Body of pancreas (tissue), 4 donors: ENCODE measurements at regions not wholly inside any gene's neighbourhood (a gene's known extent, or its start where the extent isn't known, plus 50 kb on each side); places are given as distances from the start of the nearest gene placed in this dataset.

ENCODE experiments used
- ATAC-seq: fragments of 150-250 bp; one replicate; pipeline ENCODE4 v1.9.1; 2016
- DNase-seq, 4 donors: peaks; one replicate each; pipeline ENCODE4 v3.0.0-alpha.2; 2019
- H3K27ac ChIP-seq, 4 donors: fragments of 200-600 bp; sonication (generic); 1 replicate in 3 of 4; 2 replicates in 1 of 4; pipeline versions ENCODE4 v1.5.1 to v1.6.1; 2016 to 2019; ENCODE audit warnings: mild to moderate bottlenecking in 1 of 4, mixed read lengths in 1 of 4, moderate library complexity in 1 of 4
- H3K27me3 ChIP-seq, 2 donors: fragments of 200-600 bp; sonication (generic); one replicate each; pipeline ENCODE4 v1.6.0; 2016; ENCODE audit warnings: mild to moderate bottlenecking in 1 of 2
- H3K36me3 ChIP-seq, 2 donors: fragments of 200-600 bp; sonication (generic); replicated peaks in 1 of 2; 2 replicates each; pipeline ENCODE4 v1.5.1; 2016; ENCODE audit warnings: low read depth in 2 of 2; ENCODE audit not compliant: insufficient read depth in 1 of 2
- H3K4me1 ChIP-seq: fragments of 200-600 bp; sonication (generic); one replicate; pipeline ENCODE4 v1.6.0; 2016
- H3K4me3 ChIP-seq, 2 donors: fragments of 200-600 bp; sonication (generic); 1 replicate in 1 of 2; 2 replicates in 1 of 2; pipeline ENCODE4 v1.5.1; 2016 to 2019
- H3K9me3 ChIP-seq, 3 donors: fragments of 200-600 bp; sonication (generic); 1 replicate in 2 of 3; 2 replicates in 1 of 3; pipeline ENCODE4 v1.5.1; 2016
- POLR2A ChIP-seq, 3 donors: fragments of 450-650 bp; IDR thresholded peaks; one replicate each; pipeline ENCODE4 v1.6.1; 2016; ENCODE audit warnings: antibody characterized with exemption in 3 of 3, mild to moderate bottlenecking in 2 of 3
- WGBS, 2 donors: methylation state at CpG; one replicate each; pipeline ENCODE4 v1.1.5; 2017; 5-methylcytosine and 5-hydroxymethylcytosine counted together
- intact Hi-C: fragments of 100-400 bp; cut with DNase I; formaldehyde crosslinking; loops from one replicate; pipeline ENCODE4 v1.15.1; 2023
- TF ChIP-seq, protein P1 (sequence below), 7 experiments: fragments of 450-650 bp in 4 of 7; fragments of 200-600 bp in 3 of 7; sonication (generic) in 3 of 7; IDR thresholded peaks; one replicate each; pipeline ENCODE4 v1.5.1; 2016 to 2019; ENCODE audit warnings: antibody characterized with exemption in 7 of 7

DNA sequence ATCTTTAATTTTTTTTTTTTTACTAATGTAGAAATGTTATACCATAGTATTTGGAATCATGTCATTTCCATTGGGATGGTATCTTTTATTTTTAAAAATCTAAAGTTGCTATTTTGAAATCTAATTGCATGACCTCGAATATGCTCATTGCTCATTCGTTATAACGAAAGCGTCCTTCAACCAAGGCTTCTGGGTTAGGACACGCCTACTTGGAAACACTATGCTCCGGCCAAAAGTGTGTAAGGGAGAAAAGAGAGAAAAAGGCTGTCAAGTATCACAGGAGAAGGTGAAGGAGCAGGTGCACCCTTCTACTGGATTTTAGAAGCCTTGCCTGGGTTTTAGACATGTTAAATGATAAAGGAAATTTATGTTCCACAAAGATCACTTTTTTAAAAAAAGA is 465.9 kb upstream of the ID2 start:
- H3K36me3 ChIP-seq = no peaks in the 10 kb centered on the region
- 73% methylated on average over 6 of the region's 6 CpGs for WGBS, 2 donors
- ATAC-seq = no peak
- H3K4me1 ChIP-seq = no peaks in the 10 kb centered on the region
- TF ChIP-seq POLR2A (IDR thresholded peaks at IDR 0.05) = no peak
- TF ChIP-seq, protein P1, sequence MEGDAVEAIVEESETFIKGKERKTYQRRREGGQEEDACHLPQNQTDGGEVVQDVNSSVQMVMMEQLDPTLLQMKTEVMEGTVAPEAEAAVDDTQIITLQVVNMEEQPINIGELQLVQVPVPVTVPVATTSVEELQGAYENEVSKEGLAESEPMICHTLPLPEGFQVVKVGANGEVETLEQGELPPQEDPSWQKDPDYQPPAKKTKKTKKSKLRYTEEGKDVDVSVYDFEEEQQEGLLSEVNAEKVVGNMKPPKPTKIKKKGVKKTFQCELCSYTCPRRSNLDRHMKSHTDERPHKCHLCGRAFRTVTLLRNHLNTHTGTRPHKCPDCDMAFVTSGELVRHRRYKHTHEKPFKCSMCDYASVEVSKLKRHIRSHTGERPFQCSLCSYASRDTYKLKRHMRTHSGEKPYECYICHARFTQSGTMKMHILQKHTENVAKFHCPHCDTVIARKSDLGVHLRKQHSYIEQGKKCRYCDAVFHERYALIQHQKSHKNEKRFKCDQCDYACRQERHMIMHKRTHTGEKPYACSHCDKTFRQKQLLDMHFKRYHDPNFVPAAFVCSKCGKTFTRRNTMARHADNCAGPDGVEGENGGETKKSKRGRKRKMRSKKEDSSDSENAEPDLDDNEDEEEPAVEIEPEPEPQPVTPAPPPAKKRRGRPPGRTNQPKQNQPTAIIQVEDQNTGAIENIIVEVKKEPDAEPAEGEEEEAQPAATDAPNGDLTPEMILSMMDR (IDR thresholded peaks at IDR 0.05) = no peak
- no peak overlapping the region for H3K4me3 ChIP-seq
- no peaks in the 10 kb centered on the region for H3K27me3 ChIP-seq
- intact Hi-C loops = no loop called here
- H3K27ac ChIP-seq = no peak overlapping the region
- DNase-seq = no peak
- H3K9me3 ChIP-seq = no peaks in the 10 kb centered on the region

DNA sequence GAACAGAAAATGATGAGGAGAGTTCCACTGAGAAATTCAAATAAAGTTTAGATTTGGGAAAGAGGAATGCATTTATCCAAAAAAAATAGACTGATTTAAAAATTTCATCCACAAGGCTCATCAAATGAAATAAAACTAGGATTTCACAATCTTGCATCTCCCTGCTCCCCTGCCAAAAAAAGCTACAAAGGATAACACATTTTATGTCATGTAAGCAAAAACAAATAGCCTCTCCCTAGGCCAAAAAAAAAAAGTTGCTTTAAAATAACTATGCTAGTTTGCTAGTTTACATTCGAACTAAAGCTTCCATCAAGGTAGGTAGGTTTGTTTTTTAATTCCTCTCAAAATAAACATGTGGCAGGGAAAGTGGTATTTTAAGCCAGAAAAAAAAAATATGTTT is 465.5 kb upstream of the ID2 start:
- no peak for DNase-seq
- no peaks in the 10 kb centered on the region for H3K27me3 ChIP-seq
- no peak overlapping the region for H3K27ac ChIP-seq
- H3K9me3 ChIP-seq = no peaks in the 10 kb centered on the region
- WGBS, 2 donors = 53 to 58% methylated on average over 1 of the region's 1 CpG
- TF ChIP-seq, protein P1 (IDR thresholded peaks at IDR 0.05) = no peak
- TF ChIP-seq POLR2A (IDR thresholded peaks at IDR 0.05) = no peak
- H3K4me1 ChIP-seq = no peaks in the 10 kb centered on the region
- no peak for ATAC-seq
- H3K36me3 ChIP-seq = no peaks in the 10 kb centered on the region
- H3K4me3 ChIP-seq = no peak overlapping the region
- intact Hi-C loops = no loop called here

DNA sequence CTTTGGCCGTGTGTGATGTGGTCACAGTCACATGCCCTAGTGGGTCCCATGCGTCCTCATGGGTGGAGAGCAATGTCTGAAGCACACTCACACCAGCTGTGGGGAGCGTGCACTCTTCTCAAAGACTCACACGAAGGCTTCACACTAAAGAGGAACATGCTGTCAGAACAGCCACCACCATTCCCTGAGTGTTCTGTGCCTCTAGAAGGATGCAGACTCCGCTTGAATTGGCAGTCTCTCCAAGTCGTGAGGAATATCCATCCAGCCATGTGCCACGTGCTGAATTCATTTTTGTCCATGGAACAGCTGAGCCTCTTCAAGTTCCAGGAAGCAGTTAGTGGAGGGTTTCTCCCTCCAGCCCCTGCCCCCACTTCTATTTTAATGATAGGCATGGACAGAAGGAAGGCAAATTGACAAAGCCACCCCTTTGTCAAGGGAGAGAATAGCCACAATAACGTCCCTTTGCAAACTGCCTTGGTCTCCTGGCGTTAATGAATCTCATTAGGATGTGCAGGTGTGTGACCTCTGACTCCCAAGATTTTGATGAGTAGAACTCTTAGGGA is 464.3 kb upstream of the ID2 start:
- 71 to 77% methylated on average over 9 of the region's 9 CpGs for WGBS, 2 donors
- TF ChIP-seq, protein P1 (IDR thresholded peaks at IDR 0.05) = no peak
- TF ChIP-seq POLR2A (IDR thresholded peaks at IDR 0.05) = no peak
- H3K36me3 ChIP-seq = no peaks in the 10 kb centered on the region
- no peak overlapping the region for H3K27ac ChIP-seq
- no peaks in the 10 kb centered on the region for H3K9me3 ChIP-seq
- no peak overlapping the region for H3K4me3 ChIP-seq
- no peaks in the 10 kb centered on the region for H3K27me3 ChIP-seq
- H3K4me1 ChIP-seq = no peaks in the 10 kb centered on the region
- intact Hi-C loops = no loop called here
- ATAC-seq = no peak
- DNase-seq = no peak

DNA sequence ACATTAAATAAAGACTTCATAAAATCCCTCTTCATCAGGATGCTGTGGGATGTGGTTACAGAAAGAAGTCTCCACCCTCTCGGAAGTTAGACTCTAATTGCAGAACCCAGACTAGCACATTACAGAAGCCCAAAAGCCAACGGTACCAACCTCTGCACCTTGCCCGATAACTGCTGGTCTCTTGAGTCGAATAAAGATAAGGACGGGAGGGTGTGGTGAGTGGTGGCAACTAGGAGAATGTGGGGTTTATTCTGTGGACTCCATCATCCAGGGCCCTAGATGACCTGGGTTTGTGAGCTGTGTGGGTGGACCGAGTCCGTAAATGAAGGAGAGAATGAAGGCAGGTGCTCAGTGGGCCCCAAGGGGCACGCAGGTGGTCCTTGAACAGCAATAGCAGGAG is 462.8 kb upstream of the ID2 start:
- no peaks in the 10 kb centered on the region for H3K9me3 ChIP-seq
- ATAC-seq (no peak), DNase-seq (no peak)
- WGBS, 2 donors = 80 to 86% methylated on average over 8 of the region's 8 CpGs
- no peaks in the 10 kb centered on the region for H3K27me3 ChIP-seq
- no peaks in the 10 kb centered on the region for H3K4me1 ChIP-seq
- H3K36me3 ChIP-seq = no peaks in the 10 kb centered on the region
- TF ChIP-seq POLR2A (IDR thresholded peaks at IDR 0.05) = no peak
- TF ChIP-seq, protein P1 (IDR thresholded peaks at IDR 0.05) = no peak
- intact Hi-C loops = no loop called here
- no peak overlapping the region for H3K4me3 ChIP-seq
- no peak overlapping the region for H3K27ac ChIP-seq

DNA sequence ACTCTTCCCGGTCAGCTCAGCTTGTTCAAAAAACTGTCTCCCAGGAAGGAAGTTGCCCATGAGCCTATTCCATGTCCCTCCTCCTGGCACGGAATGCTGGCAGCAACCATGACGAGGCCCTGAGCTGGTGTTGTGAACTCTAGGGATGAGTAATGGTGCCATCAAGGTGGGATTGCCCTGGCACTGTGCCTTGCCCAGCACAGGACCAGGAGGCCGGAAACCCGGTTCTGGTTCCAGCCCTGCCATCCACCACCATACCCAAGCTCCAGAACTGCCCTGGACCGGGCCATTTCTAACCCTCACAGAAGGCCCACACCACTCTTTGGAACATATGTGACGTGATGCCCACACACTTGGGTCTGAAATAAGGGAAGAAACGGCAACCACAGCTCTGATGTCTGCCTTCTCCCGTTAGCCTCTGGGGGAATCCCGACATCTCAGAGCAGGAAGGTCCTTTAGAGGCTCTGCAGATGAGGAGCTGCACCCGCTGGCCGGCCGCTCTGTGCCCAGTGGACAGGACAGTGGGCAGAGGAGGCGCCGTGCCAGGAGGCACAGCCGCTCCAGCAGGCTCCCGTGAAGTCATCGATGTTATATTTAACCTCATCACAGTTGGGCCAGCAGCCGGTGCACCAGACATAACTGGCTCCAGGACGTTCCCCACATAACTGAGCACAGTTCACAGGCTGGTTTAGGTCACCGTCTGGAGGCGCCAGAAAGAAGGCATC is 462.1 kb upstream of the ID2 start:
- Histone ChIP-seq H3K4me3 (no peak overlapping the region), H3K27me3 (no peaks in the 10 kb centered on the region), H3K36me3 (no peaks in the 10 kb centered on the region), H3K27ac (no peak overlapping the region), H3K4me1 (no peaks in the 10 kb centered on the region), H3K9me3 (no peaks in the 10 kb centered on the region)
- no peak for TF ChIP-seq POLR2A (IDR thresholded peaks at IDR 0.05)
- TF ChIP-seq, protein P1 (IDR thresholded peaks at IDR 0.05) = no peak
- ATAC-seq (no peak), DNase-seq (no peak)
- 74 to 86% methylated on average over 4 to 19 of the region's 22 CpGs for WGBS, 2 donors
- intact Hi-C loops = no loop called here
